ENCODE measurements at regions not wholly inside any gene's neighbourhood (a gene's known extent, or its start where the extent isn't known, plus 50 kb on each side); places are given as distances from the start of the nearest gene placed in this dataset.
"Not testable (repeated sequence)": the region's sequence is repeated elsewhere in the genome, so short reads cannot be mapped to it uniquely, and the experiment has no call there.

DNA sequence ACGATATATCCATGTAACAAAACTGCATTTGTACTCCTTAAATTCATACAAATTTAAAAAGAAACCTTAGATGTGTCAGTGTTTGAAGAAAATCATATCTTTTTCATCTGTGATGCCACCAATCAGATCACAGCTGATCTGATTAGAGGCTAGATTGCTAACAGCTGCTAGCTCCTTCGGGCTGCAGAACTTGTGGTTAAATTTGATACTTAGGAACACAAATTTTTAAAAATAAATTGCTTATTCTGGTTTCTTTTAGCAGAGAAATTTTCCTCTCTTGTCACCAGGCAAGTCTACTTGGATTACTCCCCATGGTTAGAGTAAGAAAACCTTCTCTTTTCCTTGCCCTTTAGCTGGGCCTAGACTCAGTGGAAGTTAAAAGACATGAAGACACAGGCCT, 94.6 kb upstream of the RANBP6 start:
- H3K36me3 ChIP-seq (ENCODE audit: control insufficient read depth in 2 of 2, insufficient read depth in 2 of 2, low read length in 1 of 2): no peaks in the 10 kb centered on the region
- peaks cover 0 to 9% of the 10 kb centered on the region in 2 donors for H3K9me3 ChIP-seq (ENCODE audit: control insufficient read depth in 2 of 2, insufficient read depth in 1 of 2, low read length in 1 of 2)
- H3K4me1 ChIP-seq (ENCODE audit: control insufficient read depth in 2 of 2, insufficient read depth in 2 of 2, low read length in 2 of 2): peaks cover 12 to 20% of the 10 kb centered on the region in 2 donors
- no peak overlapping the region for H3K4me3 ChIP-seq (ENCODE audit: low read length in 2 of 2)
- H3K27ac ChIP-seq (ENCODE audit: low read depth in 1 of 2, low read length in 1 of 2): no peak overlapping the region
- WGBS: 9% methylated on average over 2 of the region's 2 CpGs
- DNase-seq (ENCODE audit: low read depth in 6 of 9, low spot score in 9 of 9): peak in 4 of 9 donors; percentile 8 to 53 (median 18)
- H3K27me3 ChIP-seq (ENCODE audit: control insufficient read depth in 2 of 2, insufficient read depth in 1 of 2, low read length in 1 of 2): no peaks in the 10 kb centered on the region

DNA sequence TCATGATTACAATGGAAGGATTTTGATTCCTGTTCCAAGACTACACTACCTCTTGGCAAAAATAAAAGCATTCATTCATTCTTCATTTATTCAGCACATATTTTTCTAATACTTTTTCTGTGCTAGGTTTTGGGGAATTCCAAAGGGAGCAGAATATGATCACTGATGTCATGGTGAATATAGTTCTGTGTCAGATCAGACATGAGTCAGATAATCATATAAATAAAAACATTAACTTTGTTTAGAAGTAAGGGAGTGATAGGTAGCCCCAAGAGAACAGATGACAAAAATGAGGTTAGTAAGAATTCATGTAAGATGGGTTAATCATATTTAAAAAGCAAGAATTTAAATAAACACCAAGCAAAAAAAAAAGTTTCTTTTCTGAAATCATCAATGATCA, 94.1 kb upstream of the RANBP6 start:
- no peaks in the 10 kb centered on the region for H3K36me3 ChIP-seq (ENCODE audit: control insufficient read depth in 2 of 2, insufficient read depth in 2 of 2, low read length in 1 of 2)
- no peaks in the 10 kb centered on the region for H3K27me3 ChIP-seq (ENCODE audit: control insufficient read depth in 2 of 2, insufficient read depth in 1 of 2, low read length in 1 of 2)
- no peak for DNase-seq (ENCODE audit: low read depth in 6 of 9, low spot score in 9 of 9)
- H3K4me1 ChIP-seq (ENCODE audit: control insufficient read depth in 2 of 2, insufficient read depth in 2 of 2, low read length in 2 of 2): peaks cover 12 to 20% of the 10 kb centered on the region in 2 donors
- H3K27ac ChIP-seq (ENCODE audit: low read depth in 1 of 2, low read length in 1 of 2): no peak overlapping the region
- H3K4me3 ChIP-seq (ENCODE audit: low read length in 2 of 2): no peak overlapping the region
- peaks cover 0 to 6% of the 10 kb centered on the region in 2 donors for H3K9me3 ChIP-seq (ENCODE audit: control insufficient read depth in 2 of 2, insufficient read depth in 1 of 2, low read length in 1 of 2)

DNA sequence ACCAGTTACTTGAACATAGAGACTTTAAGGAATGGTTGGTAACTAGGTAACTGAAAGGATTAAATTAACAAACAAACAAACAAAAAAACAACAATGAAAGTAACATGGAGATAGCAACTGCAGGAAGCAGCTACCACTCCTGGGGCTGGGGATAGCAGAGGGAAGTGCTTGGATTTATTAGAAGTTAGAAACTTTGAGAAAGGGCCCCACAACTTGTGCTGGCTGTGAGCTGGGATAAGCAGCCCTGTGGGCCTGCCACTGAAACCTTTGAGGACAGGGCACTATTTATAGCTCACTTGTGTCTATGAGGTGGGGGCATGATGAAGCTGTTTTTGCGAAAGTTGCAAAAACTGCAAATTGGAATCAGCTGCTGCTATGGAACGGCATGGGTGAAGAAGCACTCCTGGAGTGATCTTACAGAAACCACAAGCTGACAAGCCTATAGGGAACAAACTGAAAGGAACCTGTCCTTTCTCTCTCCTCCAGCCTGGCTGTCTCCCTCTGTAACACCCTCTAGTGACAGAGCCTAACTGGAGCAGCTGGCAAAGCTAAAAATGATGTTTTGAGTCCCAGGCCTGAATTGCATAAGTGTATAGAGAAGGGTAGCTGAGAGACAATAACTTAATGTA, 91.4 kb upstream of the RANBP6 start:
- Histone ChIP-seq H3K27ac (ENCODE audit: low read depth in 1 of 2, low read length in 1 of 2) (peak overlapping the region in 1 of 2 donors; percentile 28), H3K4me1 (ENCODE audit: control insufficient read depth in 2 of 2, insufficient read depth in 2 of 2, low read length in 2 of 2) (peaks cover 12 to 20% of the 10 kb centered on the region in 2 donors), H3K36me3 (ENCODE audit: control insufficient read depth in 2 of 2, insufficient read depth in 2 of 2, low read length in 1 of 2) (no peaks in the 10 kb centered on the region), H3K9me3 (ENCODE audit: control insufficient read depth in 2 of 2, insufficient read depth in 1 of 2, low read length in 1 of 2) (no peaks in the 10 kb centered on the region), H3K4me3 (ENCODE audit: low read length in 2 of 2) (no peak overlapping the region), H3K27me3 (ENCODE audit: control insufficient read depth in 2 of 2, insufficient read depth in 1 of 2, low read length in 1 of 2) (no peaks in the 10 kb centered on the region)
- peak in 5 of 9 donors; percentile 2 to 55 (median 21) for DNase-seq (ENCODE audit: low read depth in 6 of 9, low spot score in 9 of 9)
- WGBS: 5% methylated on average over 2 of the region's 2 CpGs

DNA sequence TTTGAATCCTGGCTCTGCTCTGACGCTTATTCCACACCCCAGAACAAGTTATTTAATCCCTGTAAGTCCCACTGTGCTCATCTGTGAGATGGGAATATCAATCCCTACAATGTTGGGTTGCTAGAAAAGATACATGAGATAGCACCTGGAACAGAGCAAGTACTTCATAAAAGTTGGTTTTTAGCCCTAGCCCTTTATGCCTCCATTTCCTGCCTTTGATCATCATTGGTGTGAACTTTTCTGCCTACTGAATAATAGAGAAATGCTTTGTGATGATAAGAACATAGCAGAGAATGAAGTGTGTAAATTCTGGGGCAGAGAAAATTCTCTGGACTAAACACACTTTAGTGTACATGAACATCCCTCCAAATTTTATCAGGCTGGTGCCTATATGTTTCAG, 90.3 kb upstream of the RANBP6 start:
- peaks cover 10 to 18% of the 10 kb centered on the region in 2 donors for H3K4me1 ChIP-seq (ENCODE audit: control insufficient read depth in 2 of 2, insufficient read depth in 2 of 2, low read length in 2 of 2)
- H3K27me3 ChIP-seq (ENCODE audit: control insufficient read depth in 2 of 2, insufficient read depth in 1 of 2, low read length in 1 of 2): no peaks in the 10 kb centered on the region
- peak in 2 of 9 donors; percentile 18 to 56 for DNase-seq (ENCODE audit: low read depth in 6 of 9, low spot score in 9 of 9)
- H3K27ac ChIP-seq (ENCODE audit: low read depth in 1 of 2, low read length in 1 of 2): no peak overlapping the region
- 100% methylated on average over 1 of the region's 1 CpG for WGBS
- H3K4me3 ChIP-seq (ENCODE audit: low read length in 2 of 2): no peak overlapping the region
- H3K9me3 ChIP-seq (ENCODE audit: control insufficient read depth in 2 of 2, insufficient read depth in 1 of 2, low read length in 1 of 2): no peaks in the 10 kb centered on the region
- no peaks in the 10 kb centered on the region for H3K36me3 ChIP-seq (ENCODE audit: control insufficient read depth in 2 of 2, insufficient read depth in 2 of 2, low read length in 1 of 2)

DNA sequence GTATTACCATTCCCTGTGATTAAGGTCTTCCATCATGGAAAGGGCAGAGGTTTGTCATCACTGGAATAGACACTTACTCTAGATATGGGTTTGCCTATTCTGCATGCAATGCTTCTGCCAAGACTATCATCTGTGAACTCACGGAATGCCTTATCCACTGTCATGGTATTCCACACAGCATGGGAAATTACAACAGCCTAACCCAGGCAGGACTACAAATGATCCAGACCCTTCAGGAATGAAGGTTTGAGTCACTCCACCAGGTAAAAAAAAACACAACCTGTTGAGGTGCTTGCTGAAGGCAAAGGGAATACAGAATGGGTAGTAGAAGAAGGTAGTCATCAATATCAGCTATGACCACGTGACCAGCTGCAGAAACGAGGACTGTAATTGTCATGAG, 89.0 kb upstream of the RANBP6 start:
- not testable (repeated sequence) for H3K4me3 ChIP-seq (ENCODE audit: low read length in 2 of 2); H3K27ac ChIP-seq (ENCODE audit: low read depth in 1 of 2, low read length in 1 of 2); H3K36me3 ChIP-seq (ENCODE audit: control insufficient read depth in 2 of 2, insufficient read depth in 2 of 2, low read length in 1 of 2); H3K9me3 ChIP-seq (ENCODE audit: control insufficient read depth in 2 of 2, insufficient read depth in 1 of 2, low read length in 1 of 2); H3K27me3 ChIP-seq (ENCODE audit: control insufficient read depth in 2 of 2, insufficient read depth in 1 of 2, low read length in 1 of 2); DNase-seq (ENCODE audit: low read depth in 6 of 9, low spot score in 9 of 9)
- H3K4me1 ChIP-seq (ENCODE audit: control insufficient read depth in 2 of 2, insufficient read depth in 2 of 2, low read length in 2 of 2): peaks cover 6 to 10% of the 10 kb centered on the region in 2 donors
- WGBS: 90% methylated on average over 3 of the region's 3 CpGs

DNA sequence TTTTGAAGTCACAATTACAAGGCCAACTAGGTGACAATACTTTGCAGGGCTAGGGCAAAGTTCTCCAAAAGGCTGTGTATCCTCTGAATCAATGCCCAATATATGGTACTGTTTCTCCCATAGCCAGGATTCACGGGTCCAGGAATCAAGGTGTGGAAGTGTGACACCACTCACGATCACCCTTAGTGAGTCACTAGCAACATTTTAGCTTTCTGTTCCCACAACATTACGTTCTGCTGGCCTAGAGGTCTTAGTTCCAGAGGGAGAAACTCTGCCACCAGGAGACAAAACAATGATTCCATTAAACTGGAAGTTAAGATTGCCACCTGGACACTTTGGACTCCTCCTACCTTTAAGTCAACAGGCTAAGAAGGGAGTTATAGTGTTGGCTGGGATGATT, 88.5 kb upstream of the RANBP6 start:
- not testable (repeated sequence) for H3K27me3 ChIP-seq (ENCODE audit: control insufficient read depth in 2 of 2, insufficient read depth in 1 of 2, low read length in 1 of 2); DNase-seq (ENCODE audit: low read depth in 6 of 9, low spot score in 9 of 9); H3K36me3 ChIP-seq (ENCODE audit: control insufficient read depth in 2 of 2, insufficient read depth in 2 of 2, low read length in 1 of 2); H3K27ac ChIP-seq (ENCODE audit: low read depth in 1 of 2, low read length in 1 of 2); H3K9me3 ChIP-seq (ENCODE audit: control insufficient read depth in 2 of 2, insufficient read depth in 1 of 2, low read length in 1 of 2); H3K4me3 ChIP-seq (ENCODE audit: low read length in 2 of 2)
- 99% methylated on average over 3 of the region's 3 CpGs for WGBS
- peaks cover 6 to 10% of the 10 kb centered on the region in 2 donors for H3K4me1 ChIP-seq (ENCODE audit: control insufficient read depth in 2 of 2, insufficient read depth in 2 of 2, low read length in 2 of 2)

DNA sequence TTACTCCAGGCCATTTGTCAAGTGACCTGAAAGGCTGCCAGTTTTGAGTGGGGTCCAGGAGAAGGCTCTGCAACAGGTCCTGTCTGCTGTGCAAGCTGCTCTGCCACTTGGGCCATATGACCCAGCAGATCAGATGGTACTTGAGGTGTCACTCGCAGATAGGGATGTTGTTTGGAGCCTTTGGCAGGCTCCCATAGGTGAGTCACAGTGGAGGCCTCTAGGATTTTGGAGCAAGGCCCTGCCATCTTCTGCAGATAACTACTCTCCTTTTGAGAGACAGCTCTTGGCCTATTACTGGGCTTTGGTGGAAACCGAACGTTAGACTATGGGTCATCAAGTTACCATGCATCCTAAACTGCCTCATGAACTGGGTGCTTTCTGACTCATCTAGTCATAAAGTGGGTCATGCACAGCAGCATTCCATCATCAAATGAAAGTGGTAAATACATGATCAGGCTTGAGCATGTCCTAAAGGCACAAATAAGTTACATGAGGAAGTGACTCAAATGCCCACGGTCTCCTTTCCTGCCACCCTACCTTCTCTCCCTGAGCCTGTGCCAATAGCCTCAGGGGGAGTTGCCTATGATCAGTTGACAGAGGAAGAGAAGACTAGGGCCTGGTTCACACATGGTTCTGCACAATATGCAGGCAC, 87.0 kb upstream of the RANBP6 start:
- peaks cover 6 to 10% of the 10 kb centered on the region in 2 donors for H3K4me1 ChIP-seq (ENCODE audit: control insufficient read depth in 2 of 2, insufficient read depth in 2 of 2, low read length in 2 of 2)
- not testable (repeated sequence) for DNase-seq (ENCODE audit: low read depth in 6 of 9, low spot score in 9 of 9); H3K36me3 ChIP-seq (ENCODE audit: control insufficient read depth in 2 of 2, insufficient read depth in 2 of 2, low read length in 1 of 2); H3K27ac ChIP-seq (ENCODE audit: low read depth in 1 of 2, low read length in 1 of 2); H3K9me3 ChIP-seq (ENCODE audit: control insufficient read depth in 2 of 2, insufficient read depth in 1 of 2, low read length in 1 of 2); H3K4me3 ChIP-seq (ENCODE audit: low read length in 2 of 2); H3K27me3 ChIP-seq (ENCODE audit: control insufficient read depth in 2 of 2, insufficient read depth in 1 of 2, low read length in 1 of 2)
- WGBS: 92% methylated on average over 4 of the region's 4 CpGs

DNA sequence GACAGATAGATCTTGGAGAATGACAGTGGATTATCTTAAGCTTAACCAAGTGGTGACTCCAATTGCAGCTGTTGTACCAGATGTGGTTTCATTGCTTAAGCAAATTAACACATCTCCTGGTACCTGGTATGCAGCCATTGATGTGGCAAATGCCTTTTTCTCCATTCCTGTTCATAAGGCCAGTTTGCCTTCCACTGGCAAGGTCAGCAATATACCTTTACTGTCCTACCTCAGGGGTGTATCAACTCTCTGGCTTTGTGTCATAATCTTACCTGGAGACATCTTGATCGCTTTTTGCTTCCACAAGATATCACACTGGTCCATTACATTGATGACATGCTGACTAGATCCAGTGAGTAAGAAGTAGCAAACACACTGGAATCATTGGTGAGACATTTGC, 86.3 kb upstream of the RANBP6 start:
- not testable (repeated sequence) for H3K27ac ChIP-seq (ENCODE audit: low read depth in 1 of 2, low read length in 1 of 2); H3K36me3 ChIP-seq (ENCODE audit: control insufficient read depth in 2 of 2, insufficient read depth in 2 of 2, low read length in 1 of 2); H3K9me3 ChIP-seq (ENCODE audit: control insufficient read depth in 2 of 2, insufficient read depth in 1 of 2, low read length in 1 of 2); DNase-seq (ENCODE audit: low read depth in 6 of 9, low spot score in 9 of 9); H3K27me3 ChIP-seq (ENCODE audit: control insufficient read depth in 2 of 2, insufficient read depth in 1 of 2, low read length in 1 of 2); H3K4me1 ChIP-seq (ENCODE audit: control insufficient read depth in 2 of 2, insufficient read depth in 2 of 2, low read length in 2 of 2); H3K4me3 ChIP-seq (ENCODE audit: low read length in 2 of 2)
- 95% methylated on average over 1 of the region's 1 CpG for WGBS

DNA sequence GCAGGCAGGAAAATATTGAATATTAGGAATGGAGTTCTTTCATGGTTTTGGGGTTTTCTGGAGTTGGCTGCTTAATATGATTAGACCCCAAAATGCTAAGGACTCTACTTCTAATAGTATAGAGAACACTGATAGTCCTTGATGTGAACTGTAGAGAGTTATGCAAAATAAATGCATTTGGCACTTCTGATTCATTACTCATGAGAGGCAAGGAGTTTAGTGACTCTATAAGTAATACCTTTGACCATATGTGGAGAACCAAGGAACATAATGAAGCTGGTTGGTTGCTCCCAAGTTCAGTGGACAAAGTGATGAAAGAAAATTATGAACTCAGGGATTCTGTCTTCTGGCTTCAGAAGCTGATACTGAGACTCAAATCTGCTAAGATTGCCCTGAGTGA, 83.9 kb upstream of the RANBP6 start:
- DNase-seq (ENCODE audit: low read depth in 6 of 9, low spot score in 9 of 9); H3K9me3 ChIP-seq (ENCODE audit: control insufficient read depth in 2 of 2, insufficient read depth in 1 of 2, low read length in 1 of 2); H3K36me3 ChIP-seq (ENCODE audit: control insufficient read depth in 2 of 2, insufficient read depth in 2 of 2, low read length in 1 of 2); H3K4me1 ChIP-seq (ENCODE audit: control insufficient read depth in 2 of 2, insufficient read depth in 2 of 2, low read length in 2 of 2); H3K27ac ChIP-seq (ENCODE audit: low read depth in 1 of 2, low read length in 1 of 2); H3K4me3 ChIP-seq (ENCODE audit: low read length in 2 of 2); H3K27me3 ChIP-seq (ENCODE audit: control insufficient read depth in 2 of 2, insufficient read depth in 1 of 2, low read length in 1 of 2): not testable (repeated sequence)

Data from thymus (tissue), 11 donors.